Gastroesophageal sphincter (tissue), 3 donors: ENCODE measurements at regions not wholly inside any gene's neighbourhood (a gene's known extent, or its start where the extent isn't known, plus 50 kb on each side); places are given as distances from the start of the nearest gene placed in this dataset.
"Not testable (repeated sequence)": the region's sequence is repeated elsewhere in the genome, so short reads cannot be mapped to it uniquely, and the experiment has no call there.

Experiments
- EP300 ChIP-seq: sonication (generic); formaldehyde crosslinking; IDR thresholded peaks from one replicate; pipeline ENCODE4 v1.6.1; 2017; ENCODE audit warnings: antibody characterized with exemption, mild to moderate bottlenecking
- TF ChIP-seq, protein P1 (sequence below), 4 experiments: fragments of 200-600 bp in 2 of 4; fragments of 450-650 bp in 2 of 4; sonication (generic) in 1 of 4; IDR thresholded peaks; one replicate each; pipeline ENCODE4 v1.5.1; 2017 to 2019; ENCODE audit warnings: antibody characterized with exemption in 4 of 4, mild to moderate bottlenecking in 2 of 4, moderate library complexity in 2 of 4

GRCh38 chr15:20025040-20025439, 516.6 kb downstream of the GOLGA6L6 start:
- not testable (repeated sequence) for TF ChIP-seq EP300
- TF ChIP-seq, protein P1, sequence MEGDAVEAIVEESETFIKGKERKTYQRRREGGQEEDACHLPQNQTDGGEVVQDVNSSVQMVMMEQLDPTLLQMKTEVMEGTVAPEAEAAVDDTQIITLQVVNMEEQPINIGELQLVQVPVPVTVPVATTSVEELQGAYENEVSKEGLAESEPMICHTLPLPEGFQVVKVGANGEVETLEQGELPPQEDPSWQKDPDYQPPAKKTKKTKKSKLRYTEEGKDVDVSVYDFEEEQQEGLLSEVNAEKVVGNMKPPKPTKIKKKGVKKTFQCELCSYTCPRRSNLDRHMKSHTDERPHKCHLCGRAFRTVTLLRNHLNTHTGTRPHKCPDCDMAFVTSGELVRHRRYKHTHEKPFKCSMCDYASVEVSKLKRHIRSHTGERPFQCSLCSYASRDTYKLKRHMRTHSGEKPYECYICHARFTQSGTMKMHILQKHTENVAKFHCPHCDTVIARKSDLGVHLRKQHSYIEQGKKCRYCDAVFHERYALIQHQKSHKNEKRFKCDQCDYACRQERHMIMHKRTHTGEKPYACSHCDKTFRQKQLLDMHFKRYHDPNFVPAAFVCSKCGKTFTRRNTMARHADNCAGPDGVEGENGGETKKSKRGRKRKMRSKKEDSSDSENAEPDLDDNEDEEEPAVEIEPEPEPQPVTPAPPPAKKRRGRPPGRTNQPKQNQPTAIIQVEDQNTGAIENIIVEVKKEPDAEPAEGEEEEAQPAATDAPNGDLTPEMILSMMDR (IDR thresholded peaks at IDR 0.05) = not testable (repeated sequence)
